HG03571 (cell line): ENCODE measurements at regions not wholly inside any gene's neighbourhood (a gene's known extent, or its start where the extent isn't known, plus 50 kb on each side); places are given as distances from the start of the nearest gene placed in this dataset.

Experiments
- ATAC-seq: cut with Tn5 transposase; IDR thresholded peaks from one replicate; pipeline ENCODE4 v1.9.1; 2021; ENCODE audit not compliant: unreplicated experiment

- ATAC-seq: no peak
Measured at GRCh38 chr21:27258742-27259448, 292.0 kb upstream of the ADAMTS5 start.

GRCh38 chr21:27257908-27258556, 291.1 kb upstream of the ADAMTS5 start:
- ATAC-seq: no peak

- no peak for ATAC-seq
Measured at GRCh38 chr21:27257226-27257625, 290.3 kb upstream of the ADAMTS5 start.

GRCh38 chr21:27251752-27252151, 284.9 kb upstream of the ADAMTS5 start:
- ATAC-seq: no peak

GRCh38 chr21:27250366-27250765, 283.5 kb upstream of the ADAMTS5 start:
- ATAC-seq: no peak

- ATAC-seq: no peak
Measured at GRCh38 chr21:27248814-27249213, 281.9 kb upstream of the ADAMTS5 start.

- ATAC-seq: no peak
Measured at GRCh38 chr21:27246741-27247140, 279.9 kb upstream of the ADAMTS5 start.

- no peak for ATAC-seq
Measured at GRCh38 chr21:27244776-27245175, 277.9 kb upstream of the ADAMTS5 start.

- no peak for ATAC-seq
Measured at GRCh38 chr21:27244352-27244751, 277.5 kb upstream of the ADAMTS5 start.

- ATAC-seq: no peak
Measured at GRCh38 chr21:27240839-27241238, 274.0 kb upstream of the ADAMTS5 start.

GRCh38 chr21:27233514-27234115, 266.7 kb upstream of the ADAMTS5 start:
- ATAC-seq: no peak

GRCh38 chr21:27225940-27226339, 259.1 kb upstream of the ADAMTS5 start:
- ATAC-seq: no peak

- ATAC-seq: no peak
Measured at GRCh38 chr21:27225151-27225550, 258.3 kb upstream of the ADAMTS5 start.

GRCh38 chr21:27224169-27224568, 257.3 kb upstream of the ADAMTS5 start:
- ATAC-seq: no peak

- ATAC-seq: no peak
Measured at GRCh38 chr21:27221077-27221476, 254.2 kb upstream of the ADAMTS5 start.

- no peak for ATAC-seq
Measured at GRCh38 chr21:27220416-27220815, 253.5 kb upstream of the ADAMTS5 start.

- no peak for ATAC-seq
Measured at GRCh38 chr21:27219068-27219467, 252.2 kb upstream of the ADAMTS5 start.

GRCh38 chr21:27213303-27213702, 246.4 kb upstream of the ADAMTS5 start:
- no peak for ATAC-seq

GRCh38 chr21:27212441-27212840, 245.6 kb upstream of the ADAMTS5 start:
- no peak for ATAC-seq

GRCh38 chr21:27209546-27209945, 242.7 kb upstream of the ADAMTS5 start:
- ATAC-seq: no peak

- ATAC-seq: no peak
Measured at GRCh38 chr21:27206368-27206982, 239.6 kb upstream of the ADAMTS5 start.

- no peak for ATAC-seq
Measured at GRCh38 chr21:27202301-27202700, 235.4 kb upstream of the ADAMTS5 start.
